ENCODE measurements at regions not wholly inside any gene's neighbourhood (a gene's known extent, or its start where the extent isn't known, plus 50 kb on each side); places are given as distances from the start of the nearest gene placed in this dataset.
"Not testable (repeated sequence)": the region's sequence is repeated elsewhere in the genome, so short reads cannot be mapped to it uniquely, and the experiment has no call there.

DNA sequence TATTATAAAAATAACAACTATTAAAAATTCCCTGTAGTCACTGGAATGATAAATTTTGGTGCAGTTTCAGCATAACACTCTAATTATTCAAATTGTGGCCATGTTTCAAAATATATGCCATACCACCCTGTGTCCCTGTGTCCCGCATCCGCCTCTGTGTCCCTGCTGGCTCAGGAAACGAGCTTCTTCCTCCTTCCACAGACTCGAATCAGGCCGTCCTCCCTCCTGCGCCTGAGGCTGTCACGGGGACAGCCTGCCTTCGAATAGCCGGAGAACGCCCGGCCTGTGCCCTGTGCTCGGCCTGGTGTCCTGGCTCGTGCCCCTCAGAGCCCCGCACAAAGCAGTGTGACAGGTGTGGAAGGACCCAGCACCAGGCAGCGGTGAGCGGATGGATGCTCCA lies 55.1 kb upstream of the GPR39 start:
- not testable (repeated sequence) for H3K4me1 ChIP-seq (ENCODE audit: insufficient read depth, low read length); H3K9me3 ChIP-seq (ENCODE audit: low read length); H3K4me3 ChIP-seq (ENCODE audit: low read length); H2AFZ ChIP-seq (ENCODE audit: low read depth, low read length); H3K27me3 ChIP-seq (ENCODE audit: insufficient read depth, low read length); H3K36me3 ChIP-seq (ENCODE audit: insufficient read depth, low read length)

DNA sequence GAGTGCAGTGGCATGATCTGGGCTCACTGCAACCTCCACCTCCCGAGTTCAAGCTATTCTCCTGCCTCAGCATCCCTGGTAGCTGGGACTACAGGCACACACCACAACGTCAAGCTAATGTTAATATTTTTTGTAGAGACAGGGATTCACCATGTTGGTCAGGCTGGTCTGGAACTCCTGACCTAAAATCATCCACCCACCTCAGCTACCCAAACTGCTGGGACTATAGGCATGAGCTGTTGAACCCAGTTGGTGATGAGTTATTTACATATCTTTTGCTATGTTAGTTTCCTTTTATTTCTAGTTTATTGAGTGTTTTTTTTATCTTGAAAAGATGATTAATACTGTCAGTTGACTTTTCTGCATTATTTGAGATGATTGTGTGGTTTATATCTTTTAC lies 53.3 kb upstream of the GPR39 start:
- H3K36me3 ChIP-seq (ENCODE audit: insufficient read depth, low read length) = not testable (repeated sequence)

DNA sequence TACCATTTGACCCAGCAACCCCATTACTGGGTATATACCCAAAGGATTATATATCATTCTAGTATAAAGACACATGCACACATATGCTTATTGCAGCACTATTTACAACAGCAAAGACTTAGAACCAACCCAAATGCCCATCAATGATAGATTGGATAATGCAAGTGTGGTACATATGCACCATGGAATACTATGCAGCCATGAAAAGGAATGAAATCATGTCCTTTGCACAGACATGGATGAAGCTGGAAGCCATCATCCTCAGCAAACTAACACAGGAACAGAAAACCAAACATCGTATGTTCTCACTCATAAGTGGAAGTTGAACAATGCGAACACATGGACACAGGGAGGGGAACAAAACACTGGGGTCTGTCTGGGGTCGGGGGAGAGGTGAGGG lies 50.6 kb upstream of the GPR39 start:
- not testable (repeated sequence) for H3K4me3 ChIP-seq (ENCODE audit: low read length); H3K4me1 ChIP-seq (ENCODE audit: insufficient read depth, low read length); H3K27me3 ChIP-seq (ENCODE audit: insufficient read depth, low read length); H3K9me3 ChIP-seq (ENCODE audit: low read length); H3K36me3 ChIP-seq (ENCODE audit: insufficient read depth, low read length); H2AFZ ChIP-seq (ENCODE audit: low read depth, low read length)

More for the DNA sequence above, 53.3 kb upstream of the GPR39 start:
- H3K27me3 ChIP-seq (ENCODE audit: insufficient read depth, low read length); H3K4me3 ChIP-seq (ENCODE audit: low read length); H3K9me3 ChIP-seq (ENCODE audit: low read length); H2AFZ ChIP-seq (ENCODE audit: low read depth, low read length); H3K4me1 ChIP-seq (ENCODE audit: insufficient read depth, low read length): not testable (repeated sequence)

- Histone ChIP-seq H2AFZ (ENCODE audit: low read depth, low read length) (no peak overlapping the region), H3K4me3 (ENCODE audit: low read length) (no peak overlapping the region), H3K27me3 (ENCODE audit: insufficient read depth, low read length) (no peaks in the 10 kb centered on the region), H3K4me1 (ENCODE audit: insufficient read depth, low read length) (no peaks in the 10 kb centered on the region), H3K36me3 (ENCODE audit: insufficient read depth, low read length) (no peaks in the 10 kb centered on the region), H3K9me3 (ENCODE audit: low read length) (no peaks in the 10 kb centered on the region)
These were observed 50.0 kb upstream of the GPR39 start for GRCh38 chr2:132366421-132367180.
